ENCODE measurements at regions not wholly inside any gene's neighbourhood (a gene's known extent, or its start where the extent isn't known, plus 50 kb on each side); places are given as distances from the start of the nearest gene placed in this dataset.

DNA sequence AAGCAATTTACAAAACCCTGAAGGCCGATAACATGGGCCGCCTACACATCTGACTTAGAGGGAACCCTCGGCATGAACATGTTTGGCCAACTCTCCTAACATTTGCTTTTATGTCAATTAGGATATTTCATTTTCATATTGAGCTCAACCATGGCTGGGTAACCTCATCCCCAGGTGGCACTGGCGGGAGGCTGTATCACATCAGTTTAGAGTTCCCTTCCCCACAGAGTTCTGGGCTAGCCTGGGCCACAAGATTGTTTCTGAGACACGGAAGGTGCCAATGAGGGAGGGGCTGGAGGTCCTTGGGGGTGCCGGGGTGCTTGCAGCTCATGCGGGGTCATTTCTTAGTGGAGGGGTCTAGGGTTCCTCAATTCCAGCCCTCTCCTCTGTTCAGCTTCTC lies 386.5 kb upstream of the MKI67 start:
- Histone ChIP-seq H3K4me3 (ENCODE audit: low read depth in 1 of 3, low read length in 3 of 3) (no peak overlapping the region), H3K27me3 (ENCODE audit: control insufficient read depth in 4 of 4, insufficient read depth in 4 of 4, low read length in 3 of 4) (peaks cover 0 to 4% (median 0%) of the 10 kb centered on the region in 4 donors), H3K36me3 (ENCODE audit: control insufficient read depth in 4 of 4, insufficient read depth in 3 of 4, low read depth in 1 of 4, low read length in 3 of 4) (no peaks in the 10 kb centered on the region), H3K4me1 (ENCODE audit: control insufficient read depth in 4 of 4, insufficient read depth in 4 of 4, low read length in 3 of 4) (no peaks in the 10 kb centered on the region), H3K9me3 (ENCODE audit: control insufficient read depth in 4 of 4, low read length in 3 of 4) (no peaks in the 10 kb centered on the region), H3K9ac (ENCODE audit: low read depth in 1 of 2, low read length in 2 of 2) (no peak overlapping the region), H3K27ac (ENCODE audit: low read depth in 1 of 2, low read length in 2 of 2) (no peak overlapping the region)
- TF ChIP-seq RXRA (IDR thresholded peaks at IDR 0.05) (no peak), NR2F2 (IDR thresholded peaks at IDR 0.05) (no peak), HNF4A (conservative IDR thresholded peaks at IDR 0.05) (no peak)
- WGBS, result 93% methylated on average over 7 of the region's 7 CpGs
- no peak for DNase-seq (ENCODE audit: low spot score)

DNA sequence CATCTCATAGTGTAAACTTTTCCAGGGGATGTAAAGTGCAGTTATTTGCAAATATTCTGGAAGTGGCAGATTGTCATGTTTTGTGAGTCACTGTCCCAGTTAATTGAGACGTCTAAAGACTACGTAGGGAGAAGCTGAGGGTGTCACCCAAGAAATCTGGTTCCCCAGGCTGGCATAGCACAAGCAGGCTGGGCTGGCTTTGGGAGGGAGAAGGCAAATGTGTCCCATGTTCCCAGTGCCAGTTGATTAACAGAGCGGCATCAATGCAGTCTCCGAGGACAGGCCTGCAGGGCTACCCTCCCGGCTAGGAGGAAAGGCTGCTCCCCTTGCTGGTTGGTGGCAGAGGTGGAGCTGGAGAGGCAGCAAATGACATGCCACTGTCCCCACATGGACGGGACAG lies 388.3 kb upstream of the MKI67 start:
- no peaks in the 10 kb centered on the region for H3K36me3 ChIP-seq (ENCODE audit: control insufficient read depth in 4 of 4, insufficient read depth in 3 of 4, low read depth in 1 of 4, low read length in 3 of 4)
- no peaks in the 10 kb centered on the region for H3K9me3 ChIP-seq (ENCODE audit: control insufficient read depth in 4 of 4, low read length in 3 of 4)
- WGBS, result 72% methylated on average over 6 of the region's 6 CpGs
- H3K4me3 ChIP-seq (ENCODE audit: low read depth in 1 of 3, low read length in 3 of 3), result no peak overlapping the region
- H3K27ac ChIP-seq (ENCODE audit: low read depth in 1 of 2, low read length in 2 of 2), result no peak overlapping the region
- no peak for DNase-seq (ENCODE audit: low spot score)
- peaks cover 0 to 4% (median 0%) of the 10 kb centered on the region in 4 donors for H3K27me3 ChIP-seq (ENCODE audit: control insufficient read depth in 4 of 4, insufficient read depth in 4 of 4, low read length in 3 of 4)
- H3K4me1 ChIP-seq (ENCODE audit: control insufficient read depth in 4 of 4, insufficient read depth in 4 of 4, low read length in 3 of 4), result no peaks in the 10 kb centered on the region
- H3K9ac ChIP-seq (ENCODE audit: low read depth in 1 of 2, low read length in 2 of 2), result no peak overlapping the region
- TF ChIP-seq RAD21 (IDR thresholded peaks at IDR 0.05) (no peak), NR2F2 (IDR thresholded peaks at IDR 0.05) (no peak), HNF4A (conservative IDR thresholded peaks at IDR 0.05) (no peak), HNF4G (IDR thresholded peaks at IDR 0.05) (no peak), JUND (IDR thresholded peaks at IDR 0.05) (no peak)
- TF ChIP-seq, protein P1, sequence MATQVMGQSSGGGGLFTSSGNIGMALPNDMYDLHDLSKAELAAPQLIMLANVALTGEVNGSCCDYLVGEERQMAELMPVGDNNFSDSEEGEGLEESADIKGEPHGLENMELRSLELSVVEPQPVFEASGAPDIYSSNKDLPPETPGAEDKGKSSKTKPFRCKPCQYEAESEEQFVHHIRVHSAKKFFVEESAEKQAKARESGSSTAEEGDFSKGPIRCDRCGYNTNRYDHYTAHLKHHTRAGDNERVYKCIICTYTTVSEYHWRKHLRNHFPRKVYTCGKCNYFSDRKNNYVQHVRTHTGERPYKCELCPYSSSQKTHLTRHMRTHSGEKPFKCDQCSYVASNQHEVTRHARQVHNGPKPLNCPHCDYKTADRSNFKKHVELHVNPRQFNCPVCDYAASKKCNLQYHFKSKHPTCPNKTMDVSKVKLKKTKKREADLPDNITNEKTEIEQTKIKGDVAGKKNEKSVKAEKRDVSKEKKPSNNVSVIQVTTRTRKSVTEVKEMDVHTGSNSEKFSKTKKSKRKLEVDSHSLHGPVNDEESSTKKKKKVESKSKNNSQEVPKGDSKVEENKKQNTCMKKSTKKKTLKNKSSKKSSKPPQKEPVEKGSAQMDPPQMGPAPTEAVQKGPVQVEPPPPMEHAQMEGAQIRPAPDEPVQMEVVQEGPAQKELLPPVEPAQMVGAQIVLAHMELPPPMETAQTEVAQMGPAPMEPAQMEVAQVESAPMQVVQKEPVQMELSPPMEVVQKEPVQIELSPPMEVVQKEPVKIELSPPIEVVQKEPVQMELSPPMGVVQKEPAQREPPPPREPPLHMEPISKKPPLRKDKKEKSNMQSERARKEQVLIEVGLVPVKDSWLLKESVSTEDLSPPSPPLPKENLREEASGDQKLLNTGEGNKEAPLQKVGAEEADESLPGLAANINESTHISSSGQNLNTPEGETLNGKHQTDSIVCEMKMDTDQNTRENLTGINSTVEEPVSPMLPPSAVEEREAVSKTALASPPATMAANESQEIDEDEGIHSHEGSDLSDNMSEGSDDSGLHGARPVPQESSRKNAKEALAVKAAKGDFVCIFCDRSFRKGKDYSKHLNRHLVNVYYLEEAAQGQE (IDR thresholded peaks at IDR 0.05), result no peak
- TF ChIP-seq, protein P2, sequence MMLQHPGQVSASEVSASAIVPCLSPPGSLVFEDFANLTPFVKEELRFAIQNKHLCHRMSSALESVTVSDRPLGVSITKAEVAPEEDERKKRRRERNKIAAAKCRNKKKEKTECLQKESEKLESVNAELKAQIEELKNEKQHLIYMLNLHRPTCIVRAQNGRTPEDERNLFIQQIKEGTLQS (IDR thresholded peaks at IDR 0.05), result no peak

DNA sequence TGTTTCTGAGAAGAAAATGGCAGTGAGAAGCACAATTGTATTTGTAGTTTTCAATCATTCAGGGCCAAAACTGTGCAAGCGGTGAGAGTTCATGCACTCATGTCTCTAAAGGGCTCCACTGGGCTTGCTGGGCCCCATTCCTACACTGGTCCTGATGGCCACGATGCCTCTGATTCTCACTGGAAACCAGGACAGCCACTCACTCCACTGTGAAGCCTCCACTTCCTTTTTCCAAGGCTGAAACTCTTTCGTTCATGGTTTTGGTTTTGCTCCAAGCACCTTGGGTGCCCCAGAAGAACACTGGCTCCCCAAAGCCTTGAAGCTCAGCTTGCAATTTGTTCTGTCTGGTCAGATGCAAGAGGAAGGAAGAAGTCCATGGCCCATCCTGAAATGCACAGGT lies 390.0 kb upstream of the MKI67 start:
- H3K9me3 ChIP-seq (ENCODE audit: control insufficient read depth in 4 of 4, low read length in 3 of 4), result no peaks in the 10 kb centered on the region
- no peaks in the 10 kb centered on the region for H3K27me3 ChIP-seq (ENCODE audit: control insufficient read depth in 4 of 4, insufficient read depth in 4 of 4, low read length in 3 of 4)
- DNase-seq (ENCODE audit: low spot score), result no peak
- H3K4me1 ChIP-seq (ENCODE audit: control insufficient read depth in 4 of 4, insufficient read depth in 4 of 4, low read length in 3 of 4), result no peaks in the 10 kb centered on the region
- H3K36me3 ChIP-seq (ENCODE audit: control insufficient read depth in 4 of 4, insufficient read depth in 3 of 4, low read depth in 1 of 4, low read length in 3 of 4), result no peaks in the 10 kb centered on the region
- H3K9ac ChIP-seq (ENCODE audit: low read depth in 1 of 2, low read length in 2 of 2), result no peak overlapping the region
- WGBS, result 70% methylated on average over 3 of the region's 3 CpGs
- no peak overlapping the region for H3K27ac ChIP-seq (ENCODE audit: low read depth in 1 of 2, low read length in 2 of 2)
- no peak overlapping the region for H3K4me3 ChIP-seq (ENCODE audit: low read depth in 1 of 3, low read length in 3 of 3)
- TF ChIP-seq, protein P3, sequence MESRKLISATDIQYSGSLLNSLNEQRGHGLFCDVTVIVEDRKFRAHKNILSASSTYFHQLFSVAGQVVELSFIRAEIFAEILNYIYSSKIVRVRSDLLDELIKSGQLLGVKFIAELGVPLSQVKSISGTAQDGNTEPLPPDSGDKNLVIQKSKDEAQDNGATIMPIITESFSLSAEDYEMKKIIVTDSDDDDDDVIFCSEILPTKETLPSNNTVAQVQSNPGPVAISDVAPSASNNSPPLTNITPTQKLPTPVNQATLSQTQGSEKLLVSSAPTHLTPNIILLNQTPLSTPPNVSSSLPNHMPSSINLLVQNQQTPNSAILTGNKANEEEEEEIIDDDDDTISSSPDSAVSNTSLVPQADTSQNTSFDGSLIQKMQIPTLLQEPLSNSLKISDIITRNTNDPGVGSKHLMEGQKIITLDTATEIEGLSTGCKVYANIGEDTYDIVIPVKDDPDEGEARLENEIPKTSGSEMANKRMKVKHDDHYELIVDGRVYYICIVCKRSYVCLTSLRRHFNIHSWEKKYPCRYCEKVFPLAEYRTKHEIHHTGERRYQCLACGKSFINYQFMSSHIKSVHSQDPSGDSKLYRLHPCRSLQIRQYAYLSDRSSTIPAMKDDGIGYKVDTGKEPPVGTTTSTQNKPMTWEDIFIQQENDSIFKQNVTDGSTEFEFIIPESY (IDR thresholded peaks at IDR 0.05), result no peak
- TF ChIP-seq HNF4A (conservative IDR thresholded peaks at IDR 0.05) (no peak), TAF1 (conservative IDR thresholded peaks at IDR 0.05) (no peak), RXRA (IDR thresholded peaks at IDR 0.05) (no peak), HNF4G (IDR thresholded peaks at IDR 0.05) (no peak), RAD21 (IDR thresholded peaks at IDR 0.05) (no peak), JUND (IDR thresholded peaks at IDR 0.05) (no peak), FOXA1 (IDR thresholded peaks at IDR 0.05) (no peak)
- TF ChIP-seq, protein P1 (IDR thresholded peaks at IDR 0.05), result no peak
- TF ChIP-seq, protein P4, sequence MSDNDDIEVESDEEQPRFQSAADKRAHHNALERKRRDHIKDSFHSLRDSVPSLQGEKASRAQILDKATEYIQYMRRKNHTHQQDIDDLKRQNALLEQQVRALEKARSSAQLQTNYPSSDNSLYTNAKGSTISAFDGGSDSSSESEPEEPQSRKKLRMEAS (IDR thresholded peaks at IDR 0.05), result no peak
- TF ChIP-seq, protein P5, sequence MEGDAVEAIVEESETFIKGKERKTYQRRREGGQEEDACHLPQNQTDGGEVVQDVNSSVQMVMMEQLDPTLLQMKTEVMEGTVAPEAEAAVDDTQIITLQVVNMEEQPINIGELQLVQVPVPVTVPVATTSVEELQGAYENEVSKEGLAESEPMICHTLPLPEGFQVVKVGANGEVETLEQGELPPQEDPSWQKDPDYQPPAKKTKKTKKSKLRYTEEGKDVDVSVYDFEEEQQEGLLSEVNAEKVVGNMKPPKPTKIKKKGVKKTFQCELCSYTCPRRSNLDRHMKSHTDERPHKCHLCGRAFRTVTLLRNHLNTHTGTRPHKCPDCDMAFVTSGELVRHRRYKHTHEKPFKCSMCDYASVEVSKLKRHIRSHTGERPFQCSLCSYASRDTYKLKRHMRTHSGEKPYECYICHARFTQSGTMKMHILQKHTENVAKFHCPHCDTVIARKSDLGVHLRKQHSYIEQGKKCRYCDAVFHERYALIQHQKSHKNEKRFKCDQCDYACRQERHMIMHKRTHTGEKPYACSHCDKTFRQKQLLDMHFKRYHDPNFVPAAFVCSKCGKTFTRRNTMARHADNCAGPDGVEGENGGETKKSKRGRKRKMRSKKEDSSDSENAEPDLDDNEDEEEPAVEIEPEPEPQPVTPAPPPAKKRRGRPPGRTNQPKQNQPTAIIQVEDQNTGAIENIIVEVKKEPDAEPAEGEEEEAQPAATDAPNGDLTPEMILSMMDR (IDR thresholded peaks at IDR 0.05; ENCODE audit: low read depth, low read length, missing input control), result no peak

Data from liver (tissue), 8 donors.